Esophagus squamous epithelium (tissue), 5 donors: ENCODE measurements at regions not wholly inside any gene's neighbourhood (a gene's known extent, or its start where the extent isn't known, plus 50 kb on each side); places are given as distances from the start of the nearest gene placed in this dataset.

ENCODE experiments used
- DNase-seq: peaks from one replicate; lab custom pipeline; 2025; lab: John Stamatoyannopoulos, UW
- H3K27ac ChIP-seq, 4 donors: fragments of 200-600 bp; sonication (generic); one replicate each; pipeline ENCODE4 v1.5.1; 2016 to 2019; ENCODE audit warnings: mild to moderate bottlenecking in 1 of 4
- H3K27me3 ChIP-seq, 4 donors: fragments of 200-600 bp; sonication (generic); 1 replicate in 3 of 4; 2 replicates in 1 of 4; pipeline versions ENCODE4 v1.5.1 to v1.6.0; 2017 to 2021; ENCODE audit warnings: antibody characterized with exemption in 1 of 4
- H3K36me3 ChIP-seq, 3 donors: fragments of 200-600 bp; sonication (generic); one replicate each; pipeline ENCODE4 v1.5.1; 2016 to 2019
- H3K4me1 ChIP-seq, 3 donors: fragments of 200-600 bp; sonication (generic); one replicate each; pipeline ENCODE4 v1.5.1; 2017 to 2019
- H3K4me3 ChIP-seq, 4 donors: fragments of 200-600 bp; sonication (generic); 1 replicate in 3 of 4; 2 replicates in 1 of 4; pipeline ENCODE4 v1.5.1; 2016 to 2019; ENCODE audit warnings: mild to moderate bottlenecking in 2 of 4, moderate library complexity in 1 of 4
- H3K9me3 ChIP-seq, 3 donors: fragments of 200-600 bp; sonication (generic); one replicate each; pipeline ENCODE4 v1.5.1; 2016 to 2019
- CTCF ChIP-seq, 6 experiments: fragments of 450-650 bp in 4 of 6; fragments of 200-600 bp in 2 of 6; sonication (generic) in 2 of 6; IDR thresholded peaks; one replicate each; pipeline ENCODE4 v1.5.1; 2016 to 2019; ENCODE audit warnings: antibody characterized with exemption in 6 of 6, mild to moderate bottlenecking in 4 of 6, moderate library complexity in 4 of 6
- POLR2A ChIP-seq, 4 donors: fragments of 450-650 bp; IDR thresholded peaks; one replicate each; pipeline ENCODE4 v1.6.1; 2017; ENCODE audit warnings: antibody characterized with exemption in 4 of 4, mild to moderate bottlenecking in 4 of 4, moderate library complexity in 3 of 4
- WGBS, 2 donors: methylation state at CpG; one replicate each; pipeline ENCODE4 v1.1.5; 2018; 5-methylcytosine and 5-hydroxymethylcytosine counted together
- intact Hi-C: fragments of 100-400 bp; cut with DNase I; formaldehyde crosslinking; loops from one replicate; pipeline ENCODE4 v1.15.0; 2022
- donor health status: DM: yes; HTN: yes; CAD: no.

GRCh38 chr3:147049821-147050220 lies 356.5 kb downstream of the ZIC4 start:
- no peaks in the 10 kb centered on the region for H3K4me1 ChIP-seq
- intact Hi-C loops = no loop called here
- WGBS, 2 donors = 59 to 64% methylated on average over 9 of the region's 9 CpGs

GRCh38 chr3:147049305-147049704 lies 357.0 kb downstream of the ZIC4 start:
- whole genome bisulfite sequencing, 2 donors = 77 to 84% methylated on average over 3 of the region's 3 CpGs
- Histone ChIP-seq H3K27me3 (no peaks in the 10 kb centered on the region), H3K27ac (no peak overlapping the region), H3K4me1 (no peaks in the 10 kb centered on the region), H3K36me3 (no peaks in the 10 kb centered on the region), H3K4me3 (no peak overlapping the region), H3K9me3 (peaks cover 0 to 3% (median 0%) of the 10 kb centered on the region in 3 donors)
- TF ChIP-seq POLR2A (IDR thresholded peaks at IDR 0.05) = no peak
- no peak for TF ChIP-seq CTCF (IDR thresholded peaks at IDR 0.05)
- intact Hi-C loops = no loop called here
- DNase-seq = no peak

More at GRCh38 chr3:147049821-147050220, 356.5 kb downstream of the ZIC4 start:
- Histone ChIP-seq H3K4me3 (no peak overlapping the region), H3K27ac (no peak overlapping the region), H3K27me3 (no peaks in the 10 kb centered on the region), H3K36me3 (no peaks in the 10 kb centered on the region), H3K9me3 (peaks cover 0 to 4% (median 0%) of the 10 kb centered on the region in 3 donors)
- TF ChIP-seq POLR2A (IDR thresholded peaks at IDR 0.05) (no peak), CTCF (IDR thresholded peaks at IDR 0.05) (no peak)
- DNase-seq = no peak

GRCh38 chr3:147046916-147047315 lies 359.4 kb downstream of the ZIC4 start:
- no peaks in the 10 kb centered on the region for H3K36me3 ChIP-seq
- H3K9me3 ChIP-seq = no peaks in the 10 kb centered on the region
- H3K27ac ChIP-seq = no peak overlapping the region
- no peak for TF ChIP-seq CTCF (IDR thresholded peaks at IDR 0.05)
- TF ChIP-seq POLR2A (IDR thresholded peaks at IDR 0.05) = no peak
- no peaks in the 10 kb centered on the region for H3K27me3 ChIP-seq
- WGBS, 2 donors = 89 to 93% methylated on average over 1 of the region's 1 CpG
- no peak for DNase-seq
- H3K4me1 ChIP-seq = no peaks in the 10 kb centered on the region
- intact Hi-C loops = no loop called here
- H3K4me3 ChIP-seq = no peak overlapping the region

GRCh38 chr3:147038481-147038880 lies 367.9 kb downstream of the ZIC4 start:
- Histone ChIP-seq H3K4me3 (no peak overlapping the region), H3K36me3 (no peaks in the 10 kb centered on the region), H3K9me3 (peaks cover 0 to 4% (median 0%) of the 10 kb centered on the region in 3 donors), H3K27ac (no peak overlapping the region), H3K27me3 (no peaks in the 10 kb centered on the region), H3K4me1 (no peaks in the 10 kb centered on the region)
- TF ChIP-seq POLR2A (IDR thresholded peaks at IDR 0.05) (no peak), CTCF (IDR thresholded peaks at IDR 0.05) (no peak)
- intact Hi-C loops = no loop called here
- WGBS, 2 donors = 33 to 48% methylated on average over 1 of the region's 1 CpG
- no peak for DNase-seq

- TF ChIP-seq CTCF (IDR thresholded peaks at IDR 0.05) (no peak), POLR2A (IDR thresholded peaks at IDR 0.05) (no peak)
- intact Hi-C loops = no loop called here
- Histone ChIP-seq H3K27me3 (no peaks in the 10 kb centered on the region), H3K36me3 (no peaks in the 10 kb centered on the region), H3K27ac (no peak overlapping the region), H3K4me3 (no peak overlapping the region), H3K9me3 (peaks cover 0 to 4% (median 0%) of the 10 kb centered on the region in 3 donors), H3K4me1 (no peaks in the 10 kb centered on the region)
- DNase-seq = no peak
- 70 to 71% methylated on average over 3 of the region's 3 CpGs for WGBS, 2 donors
Observed at GRCh38 chr3:147034359-147034758, 372.0 kb downstream of the ZIC4 start.
